ENCODE measurements at regions not wholly inside any gene's neighbourhood (a gene's known extent, or its start where the extent isn't known, plus 50 kb on each side); places are given as distances from the start of the nearest gene placed in this dataset.

DNA sequence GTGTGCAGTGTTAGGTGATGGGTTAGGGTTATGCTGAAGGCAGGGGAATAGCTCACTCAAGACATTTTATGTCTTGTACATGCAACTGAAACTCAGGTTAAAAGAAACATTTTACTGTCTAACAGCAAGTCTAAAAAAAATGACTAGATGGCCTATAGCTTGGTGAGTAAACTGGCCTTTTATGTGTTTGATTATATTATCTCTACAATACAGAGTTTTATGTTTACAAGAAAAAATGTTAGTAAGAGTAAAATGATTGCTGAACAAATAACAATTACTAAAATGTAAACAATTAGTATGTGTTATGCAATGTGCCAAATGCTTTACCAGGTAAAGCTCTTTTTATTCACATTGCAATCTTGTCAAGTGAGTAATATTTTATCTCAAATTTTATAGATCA, 1039.6 kb downstream of the ROBO2 start:
- no peak for TF ChIP-seq EZH2phosphoT487 (IDR thresholded peaks at IDR 0.05; ENCODE audit: borderline replicate concordance, low read depth, low read length)
- Histone ChIP-seq H3K4me1 (ENCODE audit: insufficient read depth, low read length, poor library complexity, severe bottlenecking) (no peaks in the 10 kb centered on the region), H3K4me2 (ENCODE audit: low read length) (no peak overlapping the region), H3K9me2 (ENCODE audit: insufficient read depth, low read length) (no peaks in the 10 kb centered on the region), H3K36me3 (ENCODE audit: insufficient read depth, low read length) (no peaks in the 10 kb centered on the region), H3K27ac (ENCODE audit: low read depth, low read length, poor library complexity, severe bottlenecking) (no peak overlapping the region), H4K20me1 (ENCODE audit: insufficient read depth, low read length) (no peaks in the 10 kb centered on the region), H3K9me3 (ENCODE audit: low read length) (no peaks in the 10 kb centered on the region), H2AFZ (ENCODE audit: low read length) (no peak overlapping the region), H3K4me3 (ENCODE audit: low read depth, low read length, poor library complexity, severe bottlenecking) (no peak overlapping the region), H3K79me2 (ENCODE audit: insufficient read depth, low read depth, low read length) (no peaks in the 10 kb centered on the region)
- no TSS peak for BruUV-seq (replicated peaks)
- ChIA-PET POLR2A (no interaction called here), CTCF (ENCODE audit: unreplicated experiment) (no interaction called here)
- no peak for DNase-seq (ENCODE audit: low spot score)
- intact Hi-C loops (cut with micrococcal nuclease; ENCODE audit: unreplicated experiment), result no loop called here

DNA sequence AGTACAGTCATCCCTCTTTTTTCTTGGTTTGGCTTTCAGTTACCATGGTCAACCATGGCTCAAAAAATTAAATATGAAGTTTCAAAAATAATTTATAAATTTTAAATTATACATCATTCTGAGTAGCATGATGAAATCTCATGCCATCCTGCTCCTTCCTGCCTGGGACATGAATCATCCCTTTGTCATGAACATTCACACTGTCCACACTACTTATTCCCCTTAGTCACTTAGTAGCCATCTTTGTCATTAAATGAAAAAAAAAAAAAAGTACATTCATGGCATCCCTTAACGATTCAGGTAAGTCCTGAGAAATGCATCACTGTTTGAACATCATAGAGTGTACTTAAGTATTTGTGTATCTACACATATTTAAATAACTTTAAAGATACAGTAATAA, 1046.3 kb downstream of the ROBO2 start:
- TF ChIP-seq, protein P1, sequence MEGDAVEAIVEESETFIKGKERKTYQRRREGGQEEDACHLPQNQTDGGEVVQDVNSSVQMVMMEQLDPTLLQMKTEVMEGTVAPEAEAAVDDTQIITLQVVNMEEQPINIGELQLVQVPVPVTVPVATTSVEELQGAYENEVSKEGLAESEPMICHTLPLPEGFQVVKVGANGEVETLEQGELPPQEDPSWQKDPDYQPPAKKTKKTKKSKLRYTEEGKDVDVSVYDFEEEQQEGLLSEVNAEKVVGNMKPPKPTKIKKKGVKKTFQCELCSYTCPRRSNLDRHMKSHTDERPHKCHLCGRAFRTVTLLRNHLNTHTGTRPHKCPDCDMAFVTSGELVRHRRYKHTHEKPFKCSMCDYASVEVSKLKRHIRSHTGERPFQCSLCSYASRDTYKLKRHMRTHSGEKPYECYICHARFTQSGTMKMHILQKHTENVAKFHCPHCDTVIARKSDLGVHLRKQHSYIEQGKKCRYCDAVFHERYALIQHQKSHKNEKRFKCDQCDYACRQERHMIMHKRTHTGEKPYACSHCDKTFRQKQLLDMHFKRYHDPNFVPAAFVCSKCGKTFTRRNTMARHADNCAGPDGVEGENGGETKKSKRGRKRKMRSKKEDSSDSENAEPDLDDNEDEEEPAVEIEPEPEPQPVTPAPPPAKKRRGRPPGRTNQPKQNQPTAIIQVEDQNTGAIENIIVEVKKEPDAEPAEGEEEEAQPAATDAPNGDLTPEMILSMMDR (conservative IDR thresholded peaks at IDR 0.05; ENCODE audit: low read length), result no peak
- TF ChIP-seq EZH2phosphoT487 (IDR thresholded peaks at IDR 0.05; ENCODE audit: borderline replicate concordance, low read depth, low read length), result no peak
- Histone ChIP-seq H2AFZ (ENCODE audit: low read length) (no peak overlapping the region), H3K79me2 (ENCODE audit: insufficient read depth, low read depth, low read length) (no peaks in the 10 kb centered on the region), H3K4me2 (ENCODE audit: low read length) (no peak overlapping the region), H3K9me2 (ENCODE audit: insufficient read depth, low read length) (no peaks in the 10 kb centered on the region), H3K9me3 (ENCODE audit: low read length) (no peaks in the 10 kb centered on the region), H3K36me3 (ENCODE audit: insufficient read depth, low read length) (no peaks in the 10 kb centered on the region), H3K27ac (ENCODE audit: low read depth, low read length, poor library complexity, severe bottlenecking) (no peak overlapping the region), H4K20me1 (ENCODE audit: insufficient read depth, low read length) (no peaks in the 10 kb centered on the region), H3K4me3 (ENCODE audit: low read depth, low read length, poor library complexity, severe bottlenecking) (no peak overlapping the region), H3K4me1 (ENCODE audit: insufficient read depth, low read length, poor library complexity, severe bottlenecking) (no peaks in the 10 kb centered on the region)
- POLR2A ChIA-PET, result no interaction called here
- no peak for DNase-seq (ENCODE audit: low spot score)
- CTCF ChIA-PET (ENCODE audit: unreplicated experiment), result no interaction called here
- intact Hi-C loops (cut with micrococcal nuclease; ENCODE audit: unreplicated experiment), result no loop called here
- BruUV-seq (replicated peaks), result no TSS peak

DNA sequence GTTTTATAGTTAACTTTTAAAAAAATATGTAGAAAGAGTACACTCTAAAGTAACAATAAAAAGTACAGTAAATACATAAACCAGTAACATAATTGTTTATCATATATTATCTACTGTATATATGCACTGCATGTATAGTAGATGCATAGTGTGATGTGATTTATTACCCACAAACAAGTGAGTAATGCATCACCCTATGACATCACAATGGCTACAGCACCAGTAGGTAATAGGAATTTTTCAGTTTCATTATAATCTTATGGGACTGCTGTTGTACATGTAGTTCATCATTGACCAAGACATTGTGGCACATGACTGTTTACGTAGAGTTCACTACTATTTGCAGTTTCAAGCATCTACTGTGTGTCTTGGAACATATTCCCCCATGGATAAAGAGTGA, 1047.2 kb downstream of the ROBO2 start:
- Histone ChIP-seq H3K9me3 (ENCODE audit: low read length) (no peaks in the 10 kb centered on the region), H3K4me3 (ENCODE audit: low read depth, low read length, poor library complexity, severe bottlenecking) (no peak overlapping the region), H2AFZ (ENCODE audit: low read length) (no peak overlapping the region), H3K4me2 (ENCODE audit: low read length) (no peak overlapping the region), H4K20me1 (ENCODE audit: insufficient read depth, low read length) (no peaks in the 10 kb centered on the region), H3K4me1 (ENCODE audit: insufficient read depth, low read length, poor library complexity, severe bottlenecking) (no peaks in the 10 kb centered on the region), H3K27ac (ENCODE audit: low read depth, low read length, poor library complexity, severe bottlenecking) (no peak overlapping the region), H3K36me3 (ENCODE audit: insufficient read depth, low read length) (no peaks in the 10 kb centered on the region), H3K9me2 (ENCODE audit: insufficient read depth, low read length) (no peaks in the 10 kb centered on the region), H3K79me2 (ENCODE audit: insufficient read depth, low read depth, low read length) (no peaks in the 10 kb centered on the region)
- intact Hi-C loops (cut with micrococcal nuclease; ENCODE audit: unreplicated experiment), result no loop called here
- no peak for DNase-seq (ENCODE audit: low spot score)
- BruUV-seq (replicated peaks), result no TSS peak
- POLR2A ChIA-PET, result no interaction called here
- TF ChIP-seq, protein P1 (conservative IDR thresholded peaks at IDR 0.05; ENCODE audit: low read length), result no peak
- no peak for TF ChIP-seq EZH2phosphoT487 (IDR thresholded peaks at IDR 0.05; ENCODE audit: borderline replicate concordance, low read depth, low read length)
- CTCF ChIA-PET (ENCODE audit: unreplicated experiment), result no interaction called here
